ENCODE measurements at regions not wholly inside any gene's neighbourhood (a gene's known extent, or its start where the extent isn't known, plus 50 kb on each side); places are given as distances from the start of the nearest gene placed in this dataset.
"Not testable (repeated sequence)": the region's sequence is repeated elsewhere in the genome, so short reads cannot be mapped to it uniquely, and the experiment has no call there.

- DNase-seq (ENCODE audit: extremely low read depth in 1 of 2, low read depth in 1 of 2): peak in 1 of 2 donors; percentile 3
Measured at GRCh38 chr20:41734506-41734945, 116.3 kb upstream of the CHD6 start.

- no peak for DNase-seq (ENCODE audit: extremely low read depth in 1 of 2, low read depth in 1 of 2)
Measured at GRCh38 chr20:41733151-41733550, 115.0 kb upstream of the CHD6 start.

- not testable (repeated sequence) for DNase-seq (ENCODE audit: extremely low read depth in 1 of 2, low read depth in 1 of 2)
Measured at GRCh38 chr20:41731198-41731597, 113.0 kb upstream of the CHD6 start.

- DNase-seq (ENCODE audit: extremely low read depth in 1 of 2, low read depth in 1 of 2): not testable (repeated sequence)
Measured at GRCh38 chr20:41727681-41728080, 109.5 kb upstream of the CHD6 start.

- DNase-seq (ENCODE audit: extremely low read depth in 1 of 2, low read depth in 1 of 2): no peak
Measured at GRCh38 chr20:41726727-41727126, 108.5 kb upstream of the CHD6 start.

GRCh38 chr20:41719151-41719550 lies 101.0 kb upstream of the CHD6 start:
- no peak for DNase-seq (ENCODE audit: extremely low read depth in 1 of 2, low read depth in 1 of 2)

GRCh38 chr20:41717483-41717882 lies 99.3 kb upstream of the CHD6 start:
- DNase-seq (ENCODE audit: extremely low read depth in 1 of 2, low read depth in 1 of 2): no peak

- DNase-seq (ENCODE audit: extremely low read depth in 1 of 2, low read depth in 1 of 2): no peak
Measured at GRCh38 chr20:41716911-41717310, 98.7 kb upstream of the CHD6 start.

GRCh38 chr20:41716436-41716835 lies 98.3 kb upstream of the CHD6 start:
- DNase-seq (ENCODE audit: extremely low read depth in 1 of 2, low read depth in 1 of 2): no peak

GRCh38 chr20:41715526-41715925 lies 97.3 kb upstream of the CHD6 start:
- DNase-seq (ENCODE audit: extremely low read depth in 1 of 2, low read depth in 1 of 2): no peak

- no peak for DNase-seq (ENCODE audit: extremely low read depth in 1 of 2, low read depth in 1 of 2)
Measured at GRCh38 chr20:41714030-41714429, 95.9 kb upstream of the CHD6 start.

- no peak for DNase-seq (ENCODE audit: extremely low read depth in 1 of 2, low read depth in 1 of 2)
Measured at GRCh38 chr20:41704896-41705295, 86.7 kb upstream of the CHD6 start.

GRCh38 chr20:41702647-41703046 lies 84.5 kb upstream of the CHD6 start:
- DNase-seq (ENCODE audit: extremely low read depth in 1 of 2, low read depth in 1 of 2): no peak

GRCh38 chr20:41701588-41702348 lies 83.6 kb upstream of the CHD6 start:
- no peak for DNase-seq (ENCODE audit: extremely low read depth in 1 of 2, low read depth in 1 of 2)

GRCh38 chr20:41699673-41700072 lies 81.5 kb upstream of the CHD6 start:
- not testable (repeated sequence) for DNase-seq (ENCODE audit: extremely low read depth in 1 of 2, low read depth in 1 of 2)

GRCh38 chr20:41697861-41698559 lies 79.8 kb upstream of the CHD6 start:
- DNase-seq (ENCODE audit: extremely low read depth in 1 of 2, low read depth in 1 of 2): no peak

- no peak for DNase-seq (ENCODE audit: extremely low read depth in 1 of 2, low read depth in 1 of 2)
Measured at GRCh38 chr20:41696428-41696827, 78.3 kb upstream of the CHD6 start.

- DNase-seq (ENCODE audit: extremely low read depth in 1 of 2, low read depth in 1 of 2): no peak
Measured at GRCh38 chr20:41694796-41695195, 76.6 kb upstream of the CHD6 start.

GRCh38 chr20:41693136-41693979 lies 75.2 kb upstream of the CHD6 start:
- DNase-seq (ENCODE audit: extremely low read depth in 1 of 2, low read depth in 1 of 2): peak; percentile 48 to 66

GRCh38 chr20:41692479-41693135 lies 74.4 kb upstream of the CHD6 start:
- peak; percentile 44 to 67 for DNase-seq (ENCODE audit: extremely low read depth in 1 of 2, low read depth in 1 of 2)

GRCh38 chr20:41691443-41691842 lies 73.3 kb upstream of the CHD6 start:
- DNase-seq (ENCODE audit: extremely low read depth in 1 of 2, low read depth in 1 of 2): no peak

Data from stimulated activated CD8-positive, alpha-beta memory T cell treated with anti-CD3 and anti-CD28 coated beads, Interleukin-7, amount 100 ng/mL, for 48 hours (primary cell).